PC-9 (cell line): ENCODE measurements at regions not wholly inside any gene's neighbourhood (a gene's known extent, or its start where the extent isn't known, plus 50 kb on each side); places are given as distances from the start of the nearest gene placed in this dataset.
A peak's percentile ranks its signal among the peaks of the same experiment; 100 is the strongest.
"Not testable (repeated sequence)": the region's sequence is repeated elsewhere in the genome, so short reads cannot be mapped to it uniquely, and the experiment has no call there.

ENCODE experiments used
- BruUV-seq: library from RNA; stranded (reverse); fragments of 400-500 nt; replicated peaks from 2 replicates; lab custom pipeline; 2021; lab: Mats Ljungman, UMichigan
- CTCF ChIA-PET: fragments of 300-600 bp; sonication (Branson Sonifier 250); formaldehyde crosslinking; loops from one replicate; lab custom pipeline; 2022; ENCODE audit warnings: antibody characterized with exemption; lab: Charles Lee
- POLR2A ChIA-PET: fragments of 300-600 bp; sonication (Branson Sonifier 250); formaldehyde crosslinking; loops from one replicate; lab custom pipeline; 2022; ENCODE audit warnings: antibody characterized with exemption; ENCODE audit not compliant: unreplicated experiment; lab: Charles Lee
- DNase-seq, 2 experiments: peaks; one replicate each; pipeline versions ENCODE4 v3.0.0 to v3.0.0-alpha.2; 2015 to 2022; ENCODE audit warnings: mixed read lengths in 1 of 2
- H2AFZ ChIP-seq: fragments of 200-600 bp; sonication (generic); 2 replicates; pipeline ENCODE4 v1.8.1; 2017; ENCODE audit warnings: antibody characterized with exemption
- H3F3A ChIP-seq: fragments of 200-600 bp; sonication (generic); 2 replicates; pipeline ENCODE4 v1.8.1; 2017; ENCODE audit warnings: antibody characterized with exemption, mild to moderate bottlenecking, low read depth; ENCODE audit not compliant: insufficient read depth
- H3K27ac ChIP-seq: fragments of 200-600 bp; sonication (generic); 2 replicates; pipeline ENCODE4 v1.6.1; 2016; ENCODE audit warnings: mixed run types
- H3K27me3 ChIP-seq: fragments of 200-600 bp; sonication (generic); 2 replicates; pipeline ENCODE4 v1.6.1; 2016; ENCODE audit warnings: low read depth, mixed run types; ENCODE audit not compliant: insufficient read depth
- H3K36me3 ChIP-seq: fragments of 200-600 bp; sonication (generic); 2 replicates; pipeline ENCODE4 v1.6.1; 2016; ENCODE audit warnings: low read depth, mixed run types
- H3K4me1 ChIP-seq: fragments of 200-600 bp; sonication (generic); replicated peaks from 2 replicates; pipeline ENCODE4 v1.6.1; 2016; ENCODE audit warnings: mixed run types; ENCODE audit not compliant: insufficient read depth
- H3K4me2 ChIP-seq: fragments of 200-600 bp; sonication (generic); 2 replicates; pipeline ENCODE4 v1.6.1; 2017; ENCODE audit warnings: mixed run types
- H3K4me3 ChIP-seq: fragments of 200-600 bp; sonication (generic); 2 replicates; pipeline ENCODE4 v1.6.1; 2016; ENCODE audit warnings: mixed run types
- H3K79me2 ChIP-seq: fragments of 200-600 bp; sonication (generic); 2 replicates; pipeline ENCODE4 v1.6.1; 2017; ENCODE audit warnings: low read depth, mixed run types
- H3K9me2 ChIP-seq: fragments of 200-600 bp; sonication (generic); 2 replicates; pipeline ENCODE4 v1.8.1; 2017; ENCODE audit warnings: mild to moderate bottlenecking; ENCODE audit not compliant: insufficient read depth
- H3K9me3 ChIP-seq: fragments of 200-600 bp; sonication (generic); 2 replicates; pipeline ENCODE4 v1.8.1; 2016; ENCODE audit warnings: low read depth; ENCODE audit not compliant: insufficient read depth
- H4K20me1 ChIP-seq: fragments of 200-600 bp; sonication (generic); 2 replicates; pipeline ENCODE4 v1.8.1; 2017; ENCODE audit not compliant: insufficient read depth
- EZH2 ChIP-seq: fragments of 200-600 bp; sonication (generic); IDR thresholded peaks from 2 replicates; pipeline ENCODE4 v1.8.0; 2017; ENCODE audit warnings: antibody characterized with exemption, low read depth
- intact Hi-C: fragments of 100-400 bp; cut with micrococcal nuclease; formaldehyde crosslinking; loops from one replicate; pipeline ENCODE4 v1.10.0; 2022; ENCODE audit not compliant: unreplicated experiment
- TF ChIP-seq, protein P1 (sequence below): fragments of 200-600 bp; sonication (generic); conservative IDR thresholded peaks from 2 replicates; pipeline ENCODE4 v1.6.1; 2017; ENCODE audit warnings: mixed run types, antibody characterized with exemption, mild to moderate bottlenecking, moderate library complexity

DNA sequence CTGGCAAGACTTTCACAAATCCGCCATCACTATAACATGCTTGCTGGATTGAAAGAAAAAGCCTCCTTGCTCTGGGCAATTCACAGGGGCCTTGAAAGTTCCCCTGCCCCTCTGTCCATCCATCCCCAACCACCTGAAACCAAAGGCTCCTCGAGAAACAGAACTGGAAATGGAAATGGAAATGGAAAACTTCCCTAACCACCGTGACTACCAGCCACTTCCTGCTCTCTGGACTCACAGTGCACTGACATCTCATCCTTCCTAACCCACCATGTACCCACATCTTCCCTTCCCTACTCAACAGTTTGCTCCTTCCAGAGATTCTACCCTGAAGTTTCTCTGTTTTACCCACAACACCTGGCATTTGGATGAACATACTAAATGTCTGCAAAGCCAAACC, 603.6 kb upstream of the DIPK2B start:
- Histone ChIP-seq H3K4me2 (peak overlapping the region; percentile 19; the same call in 1 of the 2 replicates), H3K9me3 (no peaks in the 10 kb centered on the region), H2AFZ (no peak overlapping the region), H3K79me2 (peaks cover 88% of the 10 kb centered on the region), H3K9me2 (no peaks in the 10 kb centered on the region), H4K20me1 (no peaks in the 10 kb centered on the region), H3K4me3 (no peak overlapping the region), H3K4me1 (peaks cover 23% of the 10 kb centered on the region; the same call in 1 of the 2 replicates), H3K36me3 (peaks cover 5% of the 10 kb centered on the region; the same call in 1 of the 2 replicates), H3K27me3 (no peaks in the 10 kb centered on the region), H3F3A (peaks cover 26% of the 10 kb centered on the region; the same call in 1 of the 2 replicates), H3K27ac (peak overlapping the region; percentile 83)
- intact Hi-C loops, result loop anchor here (5.0 kb wide), 1 partner anchor 523 kb away; no protein-coding TSS in a partner anchor
- ChIA-PET POLR2A (no interaction called here), CTCF (no interaction called here)
- no TSS peak for BruUV-seq
- TF ChIP-seq, protein P1, sequence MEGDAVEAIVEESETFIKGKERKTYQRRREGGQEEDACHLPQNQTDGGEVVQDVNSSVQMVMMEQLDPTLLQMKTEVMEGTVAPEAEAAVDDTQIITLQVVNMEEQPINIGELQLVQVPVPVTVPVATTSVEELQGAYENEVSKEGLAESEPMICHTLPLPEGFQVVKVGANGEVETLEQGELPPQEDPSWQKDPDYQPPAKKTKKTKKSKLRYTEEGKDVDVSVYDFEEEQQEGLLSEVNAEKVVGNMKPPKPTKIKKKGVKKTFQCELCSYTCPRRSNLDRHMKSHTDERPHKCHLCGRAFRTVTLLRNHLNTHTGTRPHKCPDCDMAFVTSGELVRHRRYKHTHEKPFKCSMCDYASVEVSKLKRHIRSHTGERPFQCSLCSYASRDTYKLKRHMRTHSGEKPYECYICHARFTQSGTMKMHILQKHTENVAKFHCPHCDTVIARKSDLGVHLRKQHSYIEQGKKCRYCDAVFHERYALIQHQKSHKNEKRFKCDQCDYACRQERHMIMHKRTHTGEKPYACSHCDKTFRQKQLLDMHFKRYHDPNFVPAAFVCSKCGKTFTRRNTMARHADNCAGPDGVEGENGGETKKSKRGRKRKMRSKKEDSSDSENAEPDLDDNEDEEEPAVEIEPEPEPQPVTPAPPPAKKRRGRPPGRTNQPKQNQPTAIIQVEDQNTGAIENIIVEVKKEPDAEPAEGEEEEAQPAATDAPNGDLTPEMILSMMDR, result no peak
- no peak for TF ChIP-seq EZH2
- no peak for DNase-seq

DNA sequence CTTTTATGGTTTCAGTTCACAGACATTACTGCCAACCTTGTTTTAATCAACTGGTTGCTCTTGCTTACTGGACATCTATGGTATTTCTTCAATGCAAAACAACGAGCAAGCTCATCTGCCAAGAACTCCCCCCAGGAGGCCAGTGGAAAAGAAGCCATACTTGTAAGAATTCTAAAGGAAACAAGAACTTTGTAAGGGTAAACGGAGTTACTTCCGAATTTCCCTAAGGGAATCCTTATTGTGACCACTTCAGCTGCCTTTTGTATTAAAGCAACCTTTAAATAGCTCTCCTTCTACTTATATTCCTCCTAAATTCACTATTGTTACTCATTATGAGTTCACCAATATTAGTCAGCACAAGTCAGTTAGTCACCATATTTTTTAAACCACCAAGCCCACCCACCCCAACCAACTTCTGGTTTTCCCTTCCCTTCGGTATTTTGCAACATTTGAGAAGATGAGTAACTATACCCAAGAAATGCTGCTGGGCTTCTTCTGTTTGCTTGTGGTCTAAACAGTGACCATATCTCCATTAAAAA, 602.8 kb upstream of the DIPK2B start:
- POLR2A ChIA-PET, result no interaction called here

DNA sequence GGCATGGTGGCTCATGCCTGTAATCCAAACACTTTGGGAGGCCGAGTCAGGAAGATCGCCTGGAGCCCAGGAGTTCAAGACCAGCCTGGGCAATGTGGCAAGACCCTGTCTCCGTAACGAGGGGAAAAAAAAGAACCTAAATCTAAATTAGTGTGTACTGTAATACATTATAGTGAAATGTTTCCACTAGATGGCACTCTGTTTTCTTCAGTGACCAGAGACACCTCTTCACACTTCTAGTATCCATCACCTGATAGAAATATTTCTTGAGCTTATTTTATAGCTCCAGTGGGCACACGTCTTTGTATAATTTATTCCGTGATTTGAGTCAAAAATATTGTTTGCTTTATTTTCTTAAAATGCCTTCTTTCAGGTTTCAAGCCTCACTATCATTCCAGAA, 600.9 kb upstream of the DIPK2B start:
- no peaks in the 10 kb centered on the region for H3K9me2 ChIP-seq
- TF ChIP-seq, protein P1, result peak; percentile 24
- no peak for TF ChIP-seq EZH2
- CTCF ChIA-PET, result interaction anchor here (0.5 to 0.7 kb wide), 3 partner anchors 286 to 893 kb away, joined by 3 to 6 read pairs (median 4); no protein-coding TSS in a partner anchor
- 0 out of 2 replicates have a peak overlapping the region, but pooled peaks have one; percentile 83 for H3K27ac ChIP-seq
- no TSS peak for BruUV-seq
- DNase-seq, result no peak
- POLR2A ChIA-PET, result interaction anchor here (1.0 kb wide), 1 partner anchor 573 kb away, joined by 5 read pairs; no protein-coding TSS in a partner anchor
- intact Hi-C loops, result loop anchor here (5.0 kb wide), 1 partner anchor 526 kb away; no protein-coding TSS in a partner anchor
- H2AFZ ChIP-seq, result no peak overlapping the region
- peaks cover 5% of the 10 kb centered on the region; the same call in 1 of the 2 replicates for H3K36me3 ChIP-seq
- H3K4me3 ChIP-seq, result no peak overlapping the region
- H4K20me1 ChIP-seq, result no peaks in the 10 kb centered on the region
- H3K27me3 ChIP-seq, result no peaks in the 10 kb centered on the region
- no peak overlapping the region for H3K4me2 ChIP-seq
- H3K4me1 ChIP-seq, result peaks cover 23% of the 10 kb centered on the region; the same call in 1 of the 2 replicates
- H3F3A ChIP-seq, result peaks cover 21% of the 10 kb centered on the region
- H3K9me3 ChIP-seq, result no peaks in the 10 kb centered on the region
- peaks cover 91% of the 10 kb centered on the region for H3K79me2 ChIP-seq

More for the DNA sequence above, 602.8 kb upstream of the DIPK2B start:
- Histone ChIP-seq H3K4me3 (no peak overlapping the region), H3K9me2 (no peaks in the 10 kb centered on the region), H4K20me1 (no peaks in the 10 kb centered on the region), H3K36me3 (peaks cover 5% of the 10 kb centered on the region; the same call in 1 of the 2 replicates), H3K4me2 (peak overlapping the region; percentile 42; the same call in 1 of the 2 replicates), H3K79me2 (peaks cover 91% of the 10 kb centered on the region), H3K9me3 (no peaks in the 10 kb centered on the region), H3K27me3 (no peaks in the 10 kb centered on the region), H3F3A (peaks cover 26% of the 10 kb centered on the region), H3K27ac (peak overlapping the region; percentile 83), H3K4me1 (peaks cover 23% of the 10 kb centered on the region; the same call in 1 of the 2 replicates), H2AFZ (no peak overlapping the region)
- peak; percentile 28 to 78 for DNase-seq
- CTCF ChIA-PET, result no interaction called here
- intact Hi-C loops, result loop anchor here (5.0 kb wide), 1 partner anchor 524 kb away; no protein-coding TSS in a partner anchor
- BruUV-seq, result TSS peak; percentile 63
- TF ChIP-seq, protein P1, result no peak
- TF ChIP-seq EZH2, result no peak

DNA sequence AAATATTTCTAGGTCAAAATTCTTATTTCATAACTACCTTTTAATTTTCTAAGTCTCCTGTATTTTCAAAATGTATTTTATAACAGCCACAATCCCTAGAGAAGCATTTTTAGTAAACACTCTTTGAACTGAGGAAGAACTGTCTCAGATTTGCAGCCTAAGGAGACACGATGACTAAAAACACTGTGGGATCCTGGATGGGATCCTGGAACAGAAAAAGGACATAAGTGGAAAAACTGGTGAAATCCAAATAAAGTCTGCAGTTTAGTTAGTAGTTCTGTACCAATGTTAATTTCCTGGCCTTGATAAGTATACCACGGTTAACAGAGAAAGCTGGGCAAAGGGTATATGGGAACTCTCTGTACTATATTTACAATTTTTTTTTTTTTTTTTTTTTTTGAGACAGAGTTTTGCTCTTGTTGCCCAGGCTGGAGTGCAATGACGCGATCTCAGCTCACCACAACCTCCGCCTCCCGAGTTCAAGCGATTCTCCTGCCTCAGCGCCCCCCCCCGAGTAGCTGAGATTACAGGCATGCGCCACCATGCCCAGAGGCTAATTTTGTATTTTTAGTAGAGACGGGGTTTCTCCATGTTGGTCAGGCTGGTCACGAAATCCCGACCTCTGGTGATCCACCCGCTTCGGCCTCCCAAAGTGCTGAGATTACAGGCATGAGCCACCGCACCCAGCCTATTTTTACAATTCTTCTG, 600.2 kb upstream of the DIPK2B start:
- BruUV-seq, result not testable (repeated sequence)
- POLR2A ChIA-PET, result interaction anchor here (1.0 kb wide), 1 partner anchor 574 kb away, joined by 5 read pairs; no protein-coding TSS in a partner anchor
- intact Hi-C loops, result loop anchor here (5.0 kb wide), 1 partner anchor 526 kb away; no protein-coding TSS in a partner anchor

More for the DNA sequence above, 600.2 kb upstream of the DIPK2B start:
- Histone ChIP-seq H3F3A (peaks cover 20% of the 10 kb centered on the region), H3K79me2 (peaks cover 91% of the 10 kb centered on the region), H3K4me1 (peaks cover 23% of the 10 kb centered on the region; the same call in 1 of the 2 replicates)
- H3K36me3 ChIP-seq, H2AFZ ChIP-seq, H3K9me3 ChIP-seq, H3K27ac ChIP-seq, H4K20me1 ChIP-seq, H3K27me3 ChIP-seq, H3K4me3 ChIP-seq, H3K4me2 ChIP-seq, H3K9me2 ChIP-seq: not testable (repeated sequence)
- peak in 1 of 2 experiments; percentile 29 for DNase-seq
- CTCF ChIA-PET, result interaction anchor here (0.7 kb wide), 2 partner anchors 23 to 892 kb away, joined by 4 to 6 read pairs; no protein-coding TSS in a partner anchor
